Limb (tissue), 2 donors: ENCODE measurements at regions not wholly inside any gene's neighbourhood (a gene's known extent, or its start where the extent isn't known, plus 50 kb on each side); places are given as distances from the start of the nearest gene placed in this dataset.
"Not testable (repeated sequence)": the region's sequence is repeated elsewhere in the genome, so short reads cannot be mapped to it uniquely, and the experiment has no call there.

Source experiments
- DNase-seq, 2 donors: peaks; one replicate each; pipeline ENCODE4 v3.0.0-alpha.2; 2016; ENCODE audit errors: extremely low spot score in 2 of 2

- no peak for DNase-seq
Measured at GRCh38 chr5:111945535-111945934, 188.5 kb upstream of the NREP start.

- DNase-seq, result no peak
Measured at GRCh38 chr5:111942661-111943401, 185.8 kb upstream of the NREP start.

GRCh38 chr5:111942201-111942600 is 185.2 kb upstream of the NREP start:
- DNase-seq, result no peak

DNA sequence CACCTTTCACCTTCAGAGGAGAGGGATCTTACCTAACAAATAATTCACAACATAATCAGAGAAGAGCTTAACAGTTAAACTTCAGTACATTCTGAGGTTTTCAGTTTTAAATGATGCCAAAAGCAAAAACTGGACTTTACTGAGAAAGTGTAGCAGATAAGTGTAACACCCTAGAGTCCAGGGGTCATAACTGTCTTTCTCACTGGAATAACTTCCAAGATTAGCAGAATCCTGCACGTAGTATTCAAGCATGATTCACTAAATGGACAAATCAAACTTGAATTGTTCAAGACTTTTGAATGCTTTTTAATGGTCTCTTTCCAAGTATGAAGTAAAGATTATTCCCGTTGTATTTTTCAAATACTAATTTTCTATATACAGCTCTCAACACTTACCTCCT is 180.1 kb upstream of the NREP start:
- DNase-seq, result no peak

DNA sequence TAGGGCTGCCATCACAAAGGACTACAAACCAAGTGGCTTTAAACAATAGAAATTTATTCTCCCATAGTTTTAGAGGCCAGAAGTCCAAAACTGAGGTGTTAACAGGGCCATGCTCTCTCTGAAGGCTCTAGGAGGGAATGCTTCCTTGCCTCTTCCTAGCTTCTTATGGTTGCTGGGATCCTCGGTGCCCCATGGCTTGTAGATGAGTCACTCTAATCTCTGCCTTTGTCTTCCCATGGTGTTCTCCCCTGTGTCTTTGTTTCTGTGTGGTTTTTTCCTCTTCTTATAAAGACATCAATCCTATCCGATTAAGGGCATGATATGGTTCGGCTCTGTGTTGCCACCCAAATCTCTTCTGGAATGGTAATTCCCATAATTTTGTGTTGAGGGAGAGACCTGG is 178.8 kb upstream of the NREP start:
- no peak for DNase-seq

- no peak for DNase-seq
Measured at GRCh38 chr5:111935009-111935408, 178.0 kb upstream of the NREP start.

DNA sequence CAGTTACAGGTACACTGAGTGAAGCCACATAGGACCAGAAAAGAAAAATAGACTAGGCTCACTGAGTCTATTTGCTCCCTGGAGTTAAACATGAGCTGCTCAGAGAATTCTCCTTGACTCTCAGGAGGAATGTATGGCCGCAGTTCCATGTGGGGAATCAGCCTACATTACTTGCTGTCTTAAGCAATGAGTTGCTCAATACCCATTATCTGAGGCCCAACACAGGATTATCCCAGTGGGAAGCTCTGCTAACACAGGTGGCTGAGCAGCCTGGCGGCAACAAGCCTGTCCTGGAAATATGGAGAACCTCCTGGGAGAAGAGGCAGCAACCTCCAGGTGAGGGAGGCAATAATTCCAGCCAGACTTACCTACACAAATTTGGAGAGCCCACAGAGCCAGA is 177.5 kb upstream of the NREP start:
- no peak for DNase-seq

DNA sequence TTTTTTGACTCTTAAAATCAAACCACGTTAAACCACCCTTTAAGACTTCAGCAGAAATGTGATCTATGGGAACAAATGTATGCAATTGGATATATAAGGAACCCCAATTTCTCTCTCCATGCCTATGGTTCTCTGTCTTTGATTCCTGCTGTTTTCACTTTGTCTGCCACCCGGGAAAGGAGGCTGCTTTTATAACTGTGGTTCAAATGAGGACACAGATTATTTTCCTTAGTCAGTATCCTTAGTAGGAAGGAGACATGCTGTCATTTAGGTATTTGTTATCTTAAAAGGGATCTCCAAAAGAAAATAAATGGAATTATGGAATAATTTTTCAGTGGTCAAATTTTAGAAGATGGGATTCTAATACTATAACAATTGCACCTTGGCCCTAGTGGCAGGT is 176.1 kb upstream of the NREP start:
- no peak for DNase-seq

- no peak for DNase-seq
Measured at GRCh38 chr5:111932628-111933027, 175.6 kb upstream of the NREP start.

- DNase-seq, result no peak
Measured at GRCh38 chr5:111932199-111932598, 175.2 kb upstream of the NREP start.

GRCh38 chr5:111931655-111932054 is 174.7 kb upstream of the NREP start:
- no peak for DNase-seq

DNA sequence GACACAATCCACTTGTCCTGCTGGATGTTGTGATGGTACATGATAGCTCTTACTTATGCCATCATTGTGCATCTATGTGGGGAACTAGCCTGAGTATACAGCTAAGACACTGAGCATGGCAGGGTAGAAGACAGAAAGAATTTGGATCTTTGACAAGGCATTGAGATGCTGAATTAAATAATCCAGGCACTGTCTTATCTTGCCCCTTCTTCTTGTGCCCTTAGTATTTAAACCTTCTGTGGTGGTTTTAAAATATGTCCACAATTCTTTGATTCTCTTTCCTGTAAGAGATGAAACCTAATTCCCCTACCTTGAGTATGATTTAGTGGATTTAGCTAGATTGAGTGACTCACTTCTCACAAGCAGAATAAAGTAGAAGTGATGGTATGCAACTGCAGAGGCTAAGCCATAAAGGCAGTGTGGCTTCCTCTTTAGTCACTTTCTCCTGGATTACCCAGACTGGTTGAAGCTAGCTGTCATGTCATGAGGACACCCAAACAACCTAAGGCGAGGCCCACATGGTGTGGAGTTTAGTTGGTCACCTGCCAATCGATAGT is 174.0 kb upstream of the NREP start:
- DNase-seq, result no peak

GRCh38 chr5:111930449-111930848 is 173.5 kb upstream of the NREP start:
- DNase-seq, result no peak

- no peak for DNase-seq
Measured at GRCh38 chr5:111929867-111930266, 172.9 kb upstream of the NREP start.

DNA sequence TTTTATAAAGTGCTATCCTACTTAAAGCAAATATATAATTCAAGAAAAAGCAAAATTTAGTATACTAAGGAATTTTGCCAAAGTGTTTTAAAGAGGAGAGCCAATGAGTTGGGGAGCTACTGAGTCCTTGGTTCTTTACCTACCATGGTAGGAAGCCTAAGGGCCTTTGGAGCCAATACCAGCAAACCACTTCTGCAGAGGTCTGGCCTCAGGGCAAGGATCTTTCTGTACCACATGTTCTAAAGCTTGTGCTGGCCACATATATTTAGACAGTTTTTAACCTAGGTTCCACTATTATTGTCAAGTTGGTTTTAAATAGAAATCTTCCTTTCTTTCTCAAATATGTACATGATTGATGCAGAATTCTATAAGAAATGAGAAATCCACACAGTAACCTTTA is 172.3 kb upstream of the NREP start:
- DNase-seq, result no peak

DNA sequence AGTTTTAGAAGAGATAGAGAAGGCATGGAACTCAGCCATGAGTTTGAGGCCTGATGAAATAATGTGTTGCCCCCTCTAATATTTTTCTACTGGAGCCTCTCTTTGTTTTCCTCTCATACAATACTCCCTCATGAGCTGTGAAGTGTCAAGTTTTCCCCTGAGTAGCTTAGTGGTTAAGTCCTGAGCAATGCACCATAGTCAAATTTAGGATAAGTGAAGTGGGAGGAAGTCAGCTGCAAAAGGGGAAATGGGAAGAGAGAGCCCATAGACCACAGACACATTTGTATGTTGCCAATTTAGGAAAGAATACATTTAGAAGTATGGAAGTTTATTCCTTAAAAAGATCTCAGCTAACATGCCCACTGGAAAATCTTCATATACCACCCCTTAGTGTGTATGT is 171.5 kb upstream of the NREP start:
- DNase-seq, result no peak

- no peak for DNase-seq
Measured at GRCh38 chr5:111927191-111927590, 170.2 kb upstream of the NREP start.

DNA sequence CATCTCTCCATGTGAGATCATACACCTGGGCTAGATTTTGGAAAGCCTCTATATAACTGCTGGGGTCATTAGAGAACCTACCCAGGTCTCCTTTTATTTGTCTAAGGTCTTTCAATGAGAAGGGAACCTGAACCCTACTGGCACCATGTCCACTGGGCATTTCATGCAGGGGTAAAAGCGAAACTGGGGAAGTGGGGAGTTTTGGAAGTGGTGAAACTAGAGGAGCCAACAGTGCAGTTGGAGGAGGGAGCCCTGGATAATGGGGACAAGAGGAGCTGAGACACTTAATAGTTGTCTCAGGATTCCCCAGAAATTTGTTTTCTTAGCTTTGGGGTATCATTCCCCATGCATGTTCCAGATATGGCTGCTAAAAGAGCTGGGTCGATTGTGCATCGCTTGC is 169.0 kb upstream of the NREP start:
- no peak for DNase-seq

DNA sequence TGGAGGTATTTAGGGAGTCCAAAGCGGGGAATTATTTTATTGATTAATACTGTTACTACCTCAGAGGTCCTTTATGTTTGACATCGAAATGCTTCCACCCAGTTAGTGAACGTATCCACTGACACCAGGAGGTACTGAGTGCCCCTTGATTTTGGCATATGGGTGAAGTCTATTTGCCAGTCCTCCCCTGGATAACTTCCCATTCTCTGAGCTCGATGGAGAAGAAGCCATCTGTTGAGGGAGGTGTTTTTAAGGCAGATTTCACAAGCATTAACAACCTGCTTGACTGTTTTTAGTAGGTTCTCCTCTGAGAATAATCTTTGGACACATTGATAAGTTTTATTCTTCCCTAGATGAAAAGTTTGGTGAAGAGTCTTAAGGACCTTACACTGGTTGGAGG is 165.3 kb upstream of the NREP start:
- DNase-seq, result no peak

GRCh38 chr5:111921691-111922090 is 164.7 kb upstream of the NREP start:
- DNase-seq, result not testable (repeated sequence)

DNA sequence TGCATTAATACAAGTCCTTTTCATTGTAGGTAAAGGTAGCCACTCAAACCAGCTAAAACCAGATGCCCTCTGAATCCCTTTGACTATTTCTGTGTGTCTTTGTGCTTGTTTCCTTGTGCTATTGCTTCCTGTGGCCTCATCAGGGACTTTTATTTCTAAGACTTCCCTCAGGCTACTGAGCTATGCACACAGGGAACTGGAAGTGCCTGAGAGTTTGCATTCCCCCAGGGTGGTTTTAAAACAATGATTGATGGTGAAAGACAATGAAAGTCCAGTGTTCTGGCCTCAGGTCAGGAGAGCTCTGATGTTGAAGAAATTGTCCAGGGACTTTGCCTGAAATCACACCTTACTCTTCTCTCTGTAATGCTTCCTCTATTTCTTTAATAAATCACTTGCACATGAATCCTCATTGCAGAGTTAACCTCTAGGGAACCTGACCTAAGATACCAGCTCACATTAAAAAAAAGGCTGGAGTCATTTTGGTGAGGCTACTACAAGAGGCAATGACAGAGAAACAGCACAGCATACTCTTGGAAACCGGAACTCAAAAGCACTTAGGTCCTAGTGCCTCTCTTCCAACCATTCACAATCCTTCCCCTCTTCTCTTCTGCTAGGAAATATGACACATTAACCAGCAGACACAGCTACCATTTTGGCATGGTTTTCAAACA is 158.1 kb upstream of the NREP start:
- DNase-seq, result no peak

DNA sequence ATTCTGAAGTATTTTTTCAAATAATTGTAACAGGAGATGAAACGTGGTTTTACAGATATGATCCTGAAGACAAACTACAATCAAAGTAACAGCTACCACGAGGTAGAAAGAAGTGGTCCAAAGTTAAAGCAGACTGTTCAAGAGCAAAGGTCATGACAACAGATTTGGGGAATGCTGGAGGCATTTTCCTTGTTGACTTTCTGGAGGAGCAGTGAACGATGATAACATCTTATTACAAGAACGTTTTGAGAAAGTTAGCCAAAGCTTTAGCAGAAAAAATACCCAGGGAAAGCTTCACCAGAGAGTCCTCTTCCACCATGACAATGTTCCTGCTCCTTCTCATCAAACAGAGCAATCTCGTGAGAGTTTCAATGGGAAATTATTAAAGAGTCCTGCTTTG is 145.4 kb upstream of the NREP start:
- DNase-seq, result no peak

- no peak for DNase-seq
Measured at GRCh38 chr5:111901296-111901695, 144.3 kb upstream of the NREP start.
